Thymus (tissue), 11 donors: ENCODE measurements at regions not wholly inside any gene's neighbourhood (a gene's known extent, or its start where the extent isn't known, plus 50 kb on each side); places are given as distances from the start of the nearest gene placed in this dataset.
A peak's percentile ranks its signal among the peaks of the same experiment; 100 is the strongest.

ENCODE experiments used
- DNase-seq, 9 donors: peaks; one replicate each; pipeline ENCODE4 v3.0.0-alpha.2; 2013; ENCODE audit warnings: low spot score in 9 of 9, low read depth in 6 of 9, missing footprints in 1 of 9
- H3K27ac ChIP-seq, 2 donors: one replicate each; pipeline ENCODE4 v1.5.1; 2013; ENCODE audit warnings: control low read depth in 1 of 2, low read depth in 1 of 2, low read length in 1 of 2, mild to moderate bottlenecking in 1 of 2, moderate library complexity in 1 of 2
- H3K27me3 ChIP-seq, 2 donors: one replicate each; pipeline ENCODE4 v1.5.1; 2013; ENCODE audit warnings: low read length in 1 of 2; ENCODE audit not compliant: control insufficient read depth in 2 of 2, insufficient read depth in 1 of 2
- H3K36me3 ChIP-seq, 2 donors: one replicate each; pipeline ENCODE4 v1.5.1; 2013; ENCODE audit warnings: low read length in 1 of 2, mild to moderate bottlenecking in 1 of 2, moderate library complexity in 1 of 2; ENCODE audit not compliant: control insufficient read depth in 2 of 2, insufficient read depth in 2 of 2
- H3K4me1 ChIP-seq, 2 donors: one replicate each; pipeline ENCODE4 v1.5.1; 2013; ENCODE audit warnings: low read length in 2 of 2; ENCODE audit not compliant: control insufficient read depth in 2 of 2, insufficient read depth in 2 of 2
- H3K4me3 ChIP-seq, 2 donors: one replicate each; pipeline ENCODE4 v1.5.1; 2013; ENCODE audit warnings: low read length in 2 of 2, control low read depth in 1 of 2, mild to moderate bottlenecking in 1 of 2
- H3K9me3 ChIP-seq, 2 donors: one replicate each; pipeline ENCODE4 v1.5.1; 2013; ENCODE audit warnings: low read length in 1 of 2, mild to moderate bottlenecking in 1 of 2; ENCODE audit not compliant: control insufficient read depth in 2 of 2, insufficient read depth in 1 of 2
- WGBS: extraction: QIAGEN DNeasy Blood & Tissue Kit; methylation state at CpG from one replicate; pipeline ENCODE4 v1.1.7; 2013; 5-methylcytosine and 5-hydroxymethylcytosine counted together
- donor health status: healthy.

GRCh38 chr9:700365-701282 is 140.9 kb upstream of the DMRT1 start:
- no peak for DNase-seq
- no peaks in the 10 kb centered on the region for H3K9me3 ChIP-seq
- no peak overlapping the region for H3K27ac ChIP-seq
- 92% methylated on average over 9 of the region's 9 CpGs for WGBS
- no peaks in the 10 kb centered on the region for H3K27me3 ChIP-seq
- no peak overlapping the region for H3K4me3 ChIP-seq
- H3K4me1 ChIP-seq, result peaks cover 0 to 2% of the 10 kb centered on the region in 2 donors
- no peaks in the 10 kb centered on the region for H3K36me3 ChIP-seq

- Histone ChIP-seq H3K27ac (no peak overlapping the region), H3K9me3 (no peaks in the 10 kb centered on the region), H3K4me1 (peaks cover 0 to 2% of the 10 kb centered on the region in 2 donors), H3K27me3 (peaks cover 0 to 11% of the 10 kb centered on the region in 2 donors), H3K36me3 (no peaks in the 10 kb centered on the region), H3K4me3 (no peak overlapping the region)
- WGBS, result 94% methylated on average over 2 of the region's 2 CpGs
- DNase-seq, result no peak
Measured at GRCh38 chr9:703392-703791, 138.1 kb upstream of the DMRT1 start.

GRCh38 chr9:706073-706472 is 135.4 kb upstream of the DMRT1 start:
- no peak for DNase-seq
- 68% methylated on average over 2 of the region's 2 CpGs for WGBS
- peaks cover 0 to 5% of the 10 kb centered on the region in 2 donors for H3K4me1 ChIP-seq
- no peaks in the 10 kb centered on the region for H3K9me3 ChIP-seq
- peak overlapping the region in 1 of 2 donors; percentile 73 for H3K4me3 ChIP-seq
- H3K36me3 ChIP-seq, result peaks cover 0 to 3% of the 10 kb centered on the region in 2 donors
- peaks cover 0 to 11% of the 10 kb centered on the region in 2 donors for H3K27me3 ChIP-seq
- no peak overlapping the region for H3K27ac ChIP-seq

GRCh38 chr9:706606-707459 is 134.7 kb upstream of the DMRT1 start:
- peak in 2 of 9 donors; percentile 20 to 32 for DNase-seq
- Histone ChIP-seq H3K4me3 (peak overlapping the region; percentile 43 to 73), H3K27me3 (peaks cover 0 to 11% of the 10 kb centered on the region in 2 donors), H3K36me3 (peaks cover 0 to 11% of the 10 kb centered on the region in 2 donors), H3K27ac (peak overlapping the region in 1 of 2 donors; percentile 27), H3K4me1 (peaks cover 0 to 5% of the 10 kb centered on the region in 2 donors), H3K9me3 (no peaks in the 10 kb centered on the region)
- WGBS, result 1% methylated on average over 51 of the region's 51 CpGs

- Histone ChIP-seq H3K27ac (no peak overlapping the region), H3K27me3 (peaks cover 0 to 11% of the 10 kb centered on the region in 2 donors), H3K4me3 (peak overlapping the region in 1 of 2 donors; percentile 11), H3K4me1 (peaks cover 0 to 5% of the 10 kb centered on the region in 2 donors), H3K36me3 (peaks cover 0 to 11% of the 10 kb centered on the region in 2 donors), H3K9me3 (no peaks in the 10 kb centered on the region)
- DNase-seq, result no peak
- 32% methylated on average over 7 of the region's 7 CpGs for WGBS
Measured at GRCh38 chr9:708182-708550, 133.3 kb upstream of the DMRT1 start.

GRCh38 chr9:708551-709432 is 132.7 kb upstream of the DMRT1 start:
- DNase-seq, result no peak
- Histone ChIP-seq H3K27ac (no peak overlapping the region), H3K4me1 (peaks cover 0 to 5% of the 10 kb centered on the region in 2 donors), H3K4me3 (no peak overlapping the region), H3K36me3 (peaks cover 0 to 11% of the 10 kb centered on the region in 2 donors), H3K9me3 (no peaks in the 10 kb centered on the region), H3K27me3 (peaks cover 0 to 11% of the 10 kb centered on the region in 2 donors)
- 47% methylated on average over 9 of the region's 9 CpGs for WGBS

GRCh38 chr9:710951-711745 is 130.3 kb upstream of the DMRT1 start:
- Histone ChIP-seq H3K4me3 (no peak overlapping the region), H3K27me3 (peaks cover 0 to 11% of the 10 kb centered on the region in 2 donors), H3K27ac (no peak overlapping the region), H3K36me3 (peaks cover 0 to 11% of the 10 kb centered on the region in 2 donors), H3K4me1 (peaks cover 0 to 5% of the 10 kb centered on the region in 2 donors), H3K9me3 (no peaks in the 10 kb centered on the region)
- WGBS, result 82% methylated on average over 14 of the region's 14 CpGs
- no peak for DNase-seq
